ENCODE measurements at regions not wholly inside any gene's neighbourhood (a gene's known extent, or its start where the extent isn't known, plus 50 kb on each side); places are given as distances from the start of the nearest gene placed in this dataset.

- TF ChIP-seq POLR2A (IDR thresholded peaks at IDR 0.05; ENCODE audit: low read depth) (no peak), CTCF (IDR thresholded peaks at IDR 0.05) (no peak)
These were observed 151.3 kb downstream of the PAH start for GRCh38 chr12:102765736-102766135.
